WI38 (cell line): ENCODE measurements at regions not wholly inside any gene's neighbourhood (a gene's known extent, or its start where the extent isn't known, plus 50 kb on each side); places are given as distances from the start of the nearest gene placed in this dataset.

ENCODE experiments used
- H3K4me3 ChIP-seq: 2 replicates; pipeline ENCODE4 v1.5.1; 2011; ENCODE audit warnings: low read depth, mild to moderate bottlenecking, control low read depth, low read length
- CTCF ChIP-seq: IDR thresholded peaks from 2 replicates; pipeline ENCODE4 v1.5.1; 2012; ENCODE audit warnings: low read depth, mild to moderate bottlenecking, control low read depth, low read length

GRCh38 chr19:28492201-28492600, 720.8 kb downstream of the UQCRFS1 start:
- no peak for TF ChIP-seq CTCF
- H3K4me3 ChIP-seq: no peak overlapping the region

- no peak for TF ChIP-seq CTCF
- no peak overlapping the region for H3K4me3 ChIP-seq
These were observed 723.2 kb downstream of the UQCRFS1 start for GRCh38 chr19:28489776-28490175.

- no peak for TF ChIP-seq CTCF
These were observed 723.8 kb downstream of the UQCRFS1 start for GRCh38 chr19:28489126-28489660.

GRCh38 chr19:28487999-28488398, 725.0 kb downstream of the UQCRFS1 start:
- TF ChIP-seq CTCF: no peak

More at GRCh38 chr19:28489126-28489660, 723.8 kb downstream of the UQCRFS1 start:
- no peak overlapping the region for H3K4me3 ChIP-seq

GRCh38 chr19:28486926-28487325, 726.0 kb downstream of the UQCRFS1 start:
- no peak for TF ChIP-seq CTCF

More at GRCh38 chr19:28487999-28488398, 725.0 kb downstream of the UQCRFS1 start:
- H3K4me3 ChIP-seq: no peak overlapping the region

GRCh38 chr19:28486473-28486872, 726.5 kb downstream of the UQCRFS1 start:
- H3K4me3 ChIP-seq: no peak overlapping the region
- no peak for TF ChIP-seq CTCF

More at GRCh38 chr19:28486926-28487325, 726.0 kb downstream of the UQCRFS1 start:
- H3K4me3 ChIP-seq: no peak overlapping the region

GRCh38 chr19:28485292-28485691, 727.7 kb downstream of the UQCRFS1 start:
- no peak for TF ChIP-seq CTCF

More at GRCh38 chr19:28485292-28485691, 727.7 kb downstream of the UQCRFS1 start:
- no peak overlapping the region for H3K4me3 ChIP-seq
